ENCODE measurements at regions not wholly inside any gene's neighbourhood (a gene's known extent, or its start where the extent isn't known, plus 50 kb on each side); places are given as distances from the start of the nearest gene placed in this dataset.

GRCh38 chr10:55237462-55237861, 436.4 kb upstream of the PCDH15 start:
- Histone ChIP-seq H3K36me3 (ENCODE audit: control insufficient read depth in 2 of 2, insufficient read depth in 2 of 2, low read length in 1 of 2) (no peaks in the 10 kb centered on the region), H3K9me3 (ENCODE audit: control insufficient read depth in 2 of 2, insufficient read depth in 1 of 2, low read depth in 1 of 2, low read length in 1 of 2) (no peaks in the 10 kb centered on the region), H3K4me3 (ENCODE audit: low read depth in 1 of 2, low read length in 2 of 2) (no peak overlapping the region), H3K4me1 (ENCODE audit: control insufficient read depth in 2 of 2, insufficient read depth in 2 of 2, low read length in 1 of 2) (no peaks in the 10 kb centered on the region), H3K27me3 (ENCODE audit: control insufficient read depth in 1 of 2, insufficient read depth in 2 of 2, low read length in 2 of 2) (no peaks in the 10 kb centered on the region), H3K27ac (ENCODE audit: low read depth in 2 of 2, low read length in 1 of 2) (no peak overlapping the region)

GRCh38 chr10:55233505-55233904, 432.5 kb upstream of the PCDH15 start:
- Histone ChIP-seq H3K4me3 (ENCODE audit: low read depth in 1 of 2, low read length in 2 of 2) (no peak overlapping the region), H3K36me3 (ENCODE audit: control insufficient read depth in 2 of 2, insufficient read depth in 2 of 2, low read length in 1 of 2) (no peaks in the 10 kb centered on the region)

GRCh38 chr10:55233090-55233489, 432.1 kb upstream of the PCDH15 start:
- H3K36me3 ChIP-seq (ENCODE audit: control insufficient read depth in 2 of 2, insufficient read depth in 2 of 2, low read length in 1 of 2): no peaks in the 10 kb centered on the region
- H3K4me3 ChIP-seq (ENCODE audit: low read depth in 1 of 2, low read length in 2 of 2): no peak overlapping the region
- no peaks in the 10 kb centered on the region for H3K4me1 ChIP-seq (ENCODE audit: control insufficient read depth in 2 of 2, insufficient read depth in 2 of 2, low read length in 1 of 2)
- 35 to 46% methylated on average over 3 of the region's 3 CpGs for WGBS, 2 donors
- H3K9me3 ChIP-seq (ENCODE audit: control insufficient read depth in 2 of 2, insufficient read depth in 1 of 2, low read depth in 1 of 2, low read length in 1 of 2): no peaks in the 10 kb centered on the region
- H3K27ac ChIP-seq (ENCODE audit: low read depth in 2 of 2, low read length in 1 of 2): no peak overlapping the region
- no peaks in the 10 kb centered on the region for H3K27me3 ChIP-seq (ENCODE audit: control insufficient read depth in 1 of 2, insufficient read depth in 2 of 2, low read length in 2 of 2)

More at GRCh38 chr10:55233505-55233904, 432.5 kb upstream of the PCDH15 start:
- Histone ChIP-seq H3K9me3 (ENCODE audit: control insufficient read depth in 2 of 2, insufficient read depth in 1 of 2, low read depth in 1 of 2, low read length in 1 of 2) (no peaks in the 10 kb centered on the region), H3K27me3 (ENCODE audit: control insufficient read depth in 1 of 2, insufficient read depth in 2 of 2, low read length in 2 of 2) (no peaks in the 10 kb centered on the region), H3K27ac (ENCODE audit: low read depth in 2 of 2, low read length in 1 of 2) (no peak overlapping the region), H3K4me1 (ENCODE audit: control insufficient read depth in 2 of 2, insufficient read depth in 2 of 2, low read length in 1 of 2) (no peaks in the 10 kb centered on the region)

GRCh38 chr10:55232553-55232952, 431.5 kb upstream of the PCDH15 start:
- Histone ChIP-seq H3K27me3 (ENCODE audit: control insufficient read depth in 1 of 2, insufficient read depth in 2 of 2, low read length in 2 of 2) (no peaks in the 10 kb centered on the region), H3K4me3 (ENCODE audit: low read depth in 1 of 2, low read length in 2 of 2) (no peak overlapping the region), H3K9me3 (ENCODE audit: control insufficient read depth in 2 of 2, insufficient read depth in 1 of 2, low read depth in 1 of 2, low read length in 1 of 2) (no peaks in the 10 kb centered on the region), H3K4me1 (ENCODE audit: control insufficient read depth in 2 of 2, insufficient read depth in 2 of 2, low read length in 1 of 2) (no peaks in the 10 kb centered on the region), H3K27ac (ENCODE audit: low read depth in 2 of 2, low read length in 1 of 2) (no peak overlapping the region), H3K36me3 (ENCODE audit: control insufficient read depth in 2 of 2, insufficient read depth in 2 of 2, low read length in 1 of 2) (no peaks in the 10 kb centered on the region)
- WGBS, 2 donors: 50 to 52% methylated on average over 1 of the region's 1 CpG

GRCh38 chr10:55227967-55228366, 426.9 kb upstream of the PCDH15 start:
- Histone ChIP-seq H3K4me3 (ENCODE audit: low read depth in 1 of 2, low read length in 2 of 2) (no peak overlapping the region), H3K27me3 (ENCODE audit: control insufficient read depth in 1 of 2, insufficient read depth in 2 of 2, low read length in 2 of 2) (no peaks in the 10 kb centered on the region), H3K9me3 (ENCODE audit: control insufficient read depth in 2 of 2, insufficient read depth in 1 of 2, low read depth in 1 of 2, low read length in 1 of 2) (no peaks in the 10 kb centered on the region), H3K36me3 (ENCODE audit: control insufficient read depth in 2 of 2, insufficient read depth in 2 of 2, low read length in 1 of 2) (no peaks in the 10 kb centered on the region), H3K4me1 (ENCODE audit: control insufficient read depth in 2 of 2, insufficient read depth in 2 of 2, low read length in 1 of 2) (no peaks in the 10 kb centered on the region), H3K27ac (ENCODE audit: low read depth in 2 of 2, low read length in 1 of 2) (no peak overlapping the region)
- WGBS, 2 donors: 42 to 82% methylated on average over 1 of the region's 1 CpG

- H3K27ac ChIP-seq (ENCODE audit: low read depth in 2 of 2, low read length in 1 of 2): no peak overlapping the region
- H3K27me3 ChIP-seq (ENCODE audit: control insufficient read depth in 1 of 2, insufficient read depth in 2 of 2, low read length in 2 of 2): no peaks in the 10 kb centered on the region
- WGBS, 2 donors: 75 to 81% methylated on average over 5 of the region's 5 CpGs
- H3K9me3 ChIP-seq (ENCODE audit: control insufficient read depth in 2 of 2, insufficient read depth in 1 of 2, low read depth in 1 of 2, low read length in 1 of 2): no peaks in the 10 kb centered on the region
- H3K4me3 ChIP-seq (ENCODE audit: low read depth in 1 of 2, low read length in 2 of 2): no peak overlapping the region
- no peaks in the 10 kb centered on the region for H3K4me1 ChIP-seq (ENCODE audit: control insufficient read depth in 2 of 2, insufficient read depth in 2 of 2, low read length in 1 of 2)
- no peaks in the 10 kb centered on the region for H3K36me3 ChIP-seq (ENCODE audit: control insufficient read depth in 2 of 2, insufficient read depth in 2 of 2, low read length in 1 of 2)
Observed at GRCh38 chr10:55224007-55224781, 423.2 kb upstream of the PCDH15 start.

- Histone ChIP-seq H3K36me3 (ENCODE audit: control insufficient read depth in 2 of 2, insufficient read depth in 2 of 2, low read length in 1 of 2) (no peaks in the 10 kb centered on the region), H3K9me3 (ENCODE audit: control insufficient read depth in 2 of 2, insufficient read depth in 1 of 2, low read depth in 1 of 2, low read length in 1 of 2) (no peaks in the 10 kb centered on the region), H3K4me3 (ENCODE audit: low read depth in 1 of 2, low read length in 2 of 2) (no peak overlapping the region), H3K4me1 (ENCODE audit: control insufficient read depth in 2 of 2, insufficient read depth in 2 of 2, low read length in 1 of 2) (no peaks in the 10 kb centered on the region), H3K27ac (ENCODE audit: low read depth in 2 of 2, low read length in 1 of 2) (no peak overlapping the region), H3K27me3 (ENCODE audit: control insufficient read depth in 1 of 2, insufficient read depth in 2 of 2, low read length in 2 of 2) (no peaks in the 10 kb centered on the region)
- 71 to 77% methylated on average over 2 of the region's 2 CpGs for WGBS, 2 donors
Observed at GRCh38 chr10:55223352-55223751, 422.3 kb upstream of the PCDH15 start.

- H3K4me1 ChIP-seq (ENCODE audit: control insufficient read depth in 2 of 2, insufficient read depth in 2 of 2, low read length in 1 of 2): no peaks in the 10 kb centered on the region
- H3K27me3 ChIP-seq (ENCODE audit: control insufficient read depth in 1 of 2, insufficient read depth in 2 of 2, low read length in 2 of 2): no peaks in the 10 kb centered on the region
- no peak overlapping the region for H3K4me3 ChIP-seq (ENCODE audit: low read depth in 1 of 2, low read length in 2 of 2)
- H3K36me3 ChIP-seq (ENCODE audit: control insufficient read depth in 2 of 2, insufficient read depth in 2 of 2, low read length in 1 of 2): no peaks in the 10 kb centered on the region
- H3K27ac ChIP-seq (ENCODE audit: low read depth in 2 of 2, low read length in 1 of 2): no peak overlapping the region
- H3K9me3 ChIP-seq (ENCODE audit: control insufficient read depth in 2 of 2, insufficient read depth in 1 of 2, low read depth in 1 of 2, low read length in 1 of 2): no peaks in the 10 kb centered on the region
Observed at GRCh38 chr10:55220975-55221374, 419.9 kb upstream of the PCDH15 start.

GRCh38 chr10:55215699-55216098, 414.7 kb upstream of the PCDH15 start:
- Histone ChIP-seq H3K4me3 (ENCODE audit: low read depth in 1 of 2, low read length in 2 of 2) (no peak overlapping the region), H3K9me3 (ENCODE audit: control insufficient read depth in 2 of 2, insufficient read depth in 1 of 2, low read depth in 1 of 2, low read length in 1 of 2) (no peaks in the 10 kb centered on the region), H3K4me1 (ENCODE audit: control insufficient read depth in 2 of 2, insufficient read depth in 2 of 2, low read length in 1 of 2) (no peaks in the 10 kb centered on the region), H3K27me3 (ENCODE audit: control insufficient read depth in 1 of 2, insufficient read depth in 2 of 2, low read length in 2 of 2) (no peaks in the 10 kb centered on the region), H3K36me3 (ENCODE audit: control insufficient read depth in 2 of 2, insufficient read depth in 2 of 2, low read length in 1 of 2) (no peaks in the 10 kb centered on the region), H3K27ac (ENCODE audit: low read depth in 2 of 2, low read length in 1 of 2) (no peak overlapping the region)
- WGBS, 2 donors: 78 to 79% methylated on average over 1 of the region's 1 CpG

GRCh38 chr10:55214608-55215007, 413.6 kb upstream of the PCDH15 start:
- no peaks in the 10 kb centered on the region for H3K9me3 ChIP-seq (ENCODE audit: control insufficient read depth in 2 of 2, insufficient read depth in 1 of 2, low read depth in 1 of 2, low read length in 1 of 2)
- WGBS, 2 donors: 44 to 65% methylated on average over 1 of the region's 1 CpG
- H3K27ac ChIP-seq (ENCODE audit: low read depth in 2 of 2, low read length in 1 of 2): no peak overlapping the region
- no peak overlapping the region for H3K4me3 ChIP-seq (ENCODE audit: low read depth in 1 of 2, low read length in 2 of 2)
- no peaks in the 10 kb centered on the region for H3K36me3 ChIP-seq (ENCODE audit: control insufficient read depth in 2 of 2, insufficient read depth in 2 of 2, low read length in 1 of 2)
- H3K4me1 ChIP-seq (ENCODE audit: control insufficient read depth in 2 of 2, insufficient read depth in 2 of 2, low read length in 1 of 2): no peaks in the 10 kb centered on the region
- no peaks in the 10 kb centered on the region for H3K27me3 ChIP-seq (ENCODE audit: control insufficient read depth in 1 of 2, insufficient read depth in 2 of 2, low read length in 2 of 2)

All from esophagus (tissue), 2 donors.